GM21528 (cell line): ENCODE measurements at regions not wholly inside any gene's neighbourhood (a gene's known extent, or its start where the extent isn't known, plus 50 kb on each side); places are given as distances from the start of the nearest gene placed in this dataset.
"Not testable (repeated sequence)": the region's sequence is repeated elsewhere in the genome, so short reads cannot be mapped to it uniquely, and the experiment has no call there.

Source experiments
- ATAC-seq: cut with Tn5 transposase; IDR thresholded peaks from one replicate; pipeline ENCODE4 v1.9.1; 2021; ENCODE audit warnings: mild to moderate bottlenecking, moderate library complexity; ENCODE audit not compliant: unreplicated experiment, low FRiP score

- no peak for ATAC-seq
Observed at GRCh38 chr2:235421618-235422017, 72.2 kb upstream of the AGAP1 start.

GRCh38 chr2:235430366-235431083 lies 63.3 kb upstream of the AGAP1 start:
- ATAC-seq: no peak

GRCh38 chr2:235432741-235433520 lies 60.9 kb upstream of the AGAP1 start:
- no peak for ATAC-seq

GRCh38 chr2:235433860-235434259 lies 60.0 kb upstream of the AGAP1 start:
- ATAC-seq: no peak

GRCh38 chr2:235439959-235440662 lies 53.7 kb upstream of the AGAP1 start:
- no peak for ATAC-seq

GRCh38 chr2:235443580-235443979 lies 50.3 kb upstream of the AGAP1 start:
- not testable (repeated sequence) for ATAC-seq
